Embryonic facial prominence (tissue), 1 donor: ENCODE measurements at regions not wholly inside any gene's neighbourhood (a gene's known extent, or its start where the extent isn't known, plus 50 kb on each side); places are given as distances from the start of the nearest gene placed in this dataset.

ENCODE experiments used
- DNase-seq: peaks from one replicate; pipeline ENCODE4 v3.0.0-alpha.2; 2016; ENCODE audit errors: extremely low spot score

DNA sequence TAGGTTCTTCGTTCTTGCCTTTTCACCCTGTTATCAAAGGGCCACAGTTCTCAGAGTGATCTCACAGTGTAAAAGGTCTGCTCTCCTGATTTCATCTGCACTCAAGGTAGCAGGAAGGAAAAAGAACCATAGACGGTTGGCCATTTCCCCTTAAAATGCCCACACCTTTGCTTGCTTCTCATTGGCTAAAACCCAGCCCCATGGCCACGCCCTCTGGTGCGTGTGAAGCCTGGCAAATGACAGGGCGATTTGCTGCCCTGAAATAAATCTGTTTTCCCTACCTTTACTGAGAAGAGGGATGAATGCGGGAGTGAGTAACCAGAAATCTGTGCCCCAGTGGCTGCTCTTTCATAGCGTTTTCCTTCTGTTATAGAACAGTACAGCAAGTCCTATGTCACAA, 269.3 kb downstream of the POU4F1 start:
- no peak for DNase-seq

DNA sequence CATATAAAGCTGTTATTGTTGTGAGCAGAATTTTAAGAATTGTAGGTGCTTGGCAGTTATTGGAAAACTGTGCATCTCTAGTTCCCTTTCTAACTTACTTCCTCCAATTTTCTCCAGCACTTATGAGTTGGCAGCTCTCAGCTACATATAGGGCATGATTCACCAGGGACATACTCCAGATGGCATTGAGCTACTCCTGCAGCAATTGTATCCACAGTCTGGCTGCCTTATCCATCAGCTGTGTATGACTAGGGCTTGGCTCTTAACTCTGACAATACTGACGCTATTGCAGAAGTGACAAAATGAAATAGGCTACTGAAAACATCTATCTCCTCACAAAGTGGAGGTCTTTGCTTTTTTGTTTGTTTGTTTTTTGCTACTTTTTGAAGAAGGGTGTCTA, 276.7 kb downstream of the POU4F1 start:
- no peak for DNase-seq

DNA sequence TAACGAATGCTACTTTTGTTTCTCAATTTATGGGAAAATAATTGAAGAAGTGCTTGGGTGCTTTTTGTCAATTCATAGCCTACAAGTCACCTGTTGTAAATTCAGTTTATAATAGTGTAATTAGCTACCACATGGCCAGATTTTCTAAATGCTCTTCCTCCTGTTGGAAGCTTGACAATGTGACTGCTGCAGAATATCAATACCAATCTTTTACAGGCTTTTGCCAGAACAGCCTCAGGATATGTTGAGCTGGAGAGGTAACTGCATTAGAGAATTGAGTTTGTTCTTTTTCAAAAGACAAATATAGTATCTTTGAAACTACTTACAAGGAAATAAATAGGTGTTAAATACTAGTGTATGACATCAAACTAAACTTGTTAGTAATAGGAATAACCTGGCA, 277.8 kb downstream of the POU4F1 start:
- no peak for DNase-seq

DNA sequence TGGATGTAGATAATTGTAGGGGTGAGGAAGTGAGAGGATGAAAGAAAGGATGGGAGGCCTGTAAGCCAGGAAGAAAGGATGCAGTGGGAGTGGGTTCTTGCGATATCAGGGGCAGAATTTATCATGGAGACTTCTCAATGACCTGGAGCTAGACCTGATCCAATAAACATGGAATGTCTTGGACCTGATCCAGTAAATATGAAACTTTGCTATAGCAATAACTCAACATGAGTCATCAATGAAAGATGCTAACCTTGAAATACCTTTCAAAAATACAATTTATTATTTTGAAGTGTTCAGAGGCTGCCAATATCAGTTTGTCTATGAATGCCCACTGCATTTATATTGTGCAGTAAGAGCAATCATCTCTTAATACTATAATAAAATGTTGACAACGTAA, 279.5 kb downstream of the POU4F1 start:
- DNase-seq, result no peak

DNA sequence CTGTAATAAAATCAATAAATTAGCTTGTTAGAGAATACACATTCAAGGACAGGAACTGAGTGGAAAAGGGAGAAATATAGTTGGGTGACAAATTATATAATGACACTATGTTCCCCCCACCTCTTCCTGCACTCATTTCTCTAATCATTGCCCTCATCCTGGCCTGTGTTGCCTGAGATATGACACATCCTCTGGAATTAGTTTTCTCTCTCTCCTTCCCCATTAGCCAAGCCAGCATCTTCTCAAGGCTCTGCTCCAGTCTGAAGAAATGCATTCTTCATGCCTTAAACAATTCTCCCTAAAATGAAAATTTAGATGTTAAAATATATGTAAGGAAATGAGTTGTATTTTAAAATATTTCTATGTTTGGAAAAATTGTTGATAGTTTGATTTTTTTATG, 280.3 kb downstream of the POU4F1 start:
- DNase-seq, result no peak

DNA sequence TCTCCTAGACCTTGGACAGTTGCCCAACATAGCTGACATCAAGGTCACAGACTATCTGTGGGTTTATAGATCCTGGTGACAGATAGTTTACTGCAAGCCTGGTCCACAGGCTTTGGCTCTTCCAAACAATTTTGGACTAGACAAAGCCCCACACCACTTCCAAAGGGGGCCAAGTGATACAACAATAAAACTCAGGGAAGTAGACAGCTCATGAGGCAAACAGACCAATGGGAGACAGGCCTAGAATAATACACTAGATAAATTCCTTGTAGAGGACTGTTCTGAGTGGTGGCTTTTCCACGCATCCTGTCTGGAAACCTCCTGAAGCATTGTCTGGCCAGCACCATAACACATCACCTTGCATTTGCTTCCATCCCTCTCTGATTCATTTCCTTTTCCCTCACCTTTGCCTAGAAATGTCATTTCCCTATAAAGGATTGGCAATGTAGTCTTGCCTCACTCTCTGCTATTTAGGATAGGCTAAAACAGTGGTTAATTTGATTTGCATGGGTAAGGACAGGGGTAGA, 284.2 kb downstream of the POU4F1 start:
- DNase-seq, result no peak

DNA sequence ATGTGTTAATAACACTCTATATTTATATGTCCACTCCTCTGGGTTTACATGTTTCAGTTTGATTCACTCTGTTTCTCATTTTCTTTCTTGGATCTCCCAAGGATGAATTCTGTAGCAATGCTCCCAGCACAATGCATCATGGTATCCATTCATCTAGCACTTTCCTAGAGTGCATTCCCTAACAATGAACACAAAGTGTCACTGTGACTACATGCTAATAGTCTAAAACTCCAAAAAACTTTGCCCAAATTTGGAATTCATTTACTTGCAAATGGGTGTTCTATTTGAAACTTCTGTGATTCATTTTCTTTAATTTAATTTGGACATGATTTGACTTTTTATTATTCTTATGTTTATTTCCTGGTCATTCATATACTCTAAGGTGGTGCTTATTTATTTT, 286.3 kb downstream of the POU4F1 start:
- no peak for DNase-seq

DNA sequence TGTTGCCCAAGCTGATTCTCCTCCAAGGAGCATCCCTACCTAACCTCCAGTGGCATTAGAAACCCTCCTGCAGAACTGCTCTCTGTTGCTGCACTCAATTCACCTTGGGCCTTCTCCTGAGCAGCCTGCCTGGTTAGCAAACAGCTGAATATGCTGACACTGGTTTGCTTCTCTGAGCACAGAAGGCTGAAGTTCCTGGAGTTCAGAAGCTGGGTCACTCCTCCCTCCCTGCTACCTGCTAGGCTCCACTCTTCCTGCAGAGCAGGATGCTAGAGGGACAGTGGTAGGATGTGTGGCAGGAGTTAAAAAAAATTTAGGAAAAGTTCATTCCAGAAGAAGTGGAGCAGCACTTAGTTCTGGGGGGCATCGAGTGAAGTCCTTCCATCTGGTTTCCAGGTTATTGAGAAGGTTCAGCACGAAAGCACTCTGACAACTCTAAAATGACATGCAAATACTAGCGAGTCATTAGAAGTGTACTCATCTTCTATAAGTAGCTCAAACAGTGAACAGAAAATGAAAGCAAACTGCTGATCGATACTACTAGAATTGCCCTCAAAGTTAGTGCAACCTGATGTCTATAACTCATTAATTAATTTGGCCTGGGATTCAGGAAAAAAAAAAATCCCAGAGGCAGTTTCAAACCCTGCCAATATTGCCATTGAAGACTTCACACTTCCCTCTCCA, 293.7 kb downstream of the POU4F1 start:
- no peak for DNase-seq

DNA sequence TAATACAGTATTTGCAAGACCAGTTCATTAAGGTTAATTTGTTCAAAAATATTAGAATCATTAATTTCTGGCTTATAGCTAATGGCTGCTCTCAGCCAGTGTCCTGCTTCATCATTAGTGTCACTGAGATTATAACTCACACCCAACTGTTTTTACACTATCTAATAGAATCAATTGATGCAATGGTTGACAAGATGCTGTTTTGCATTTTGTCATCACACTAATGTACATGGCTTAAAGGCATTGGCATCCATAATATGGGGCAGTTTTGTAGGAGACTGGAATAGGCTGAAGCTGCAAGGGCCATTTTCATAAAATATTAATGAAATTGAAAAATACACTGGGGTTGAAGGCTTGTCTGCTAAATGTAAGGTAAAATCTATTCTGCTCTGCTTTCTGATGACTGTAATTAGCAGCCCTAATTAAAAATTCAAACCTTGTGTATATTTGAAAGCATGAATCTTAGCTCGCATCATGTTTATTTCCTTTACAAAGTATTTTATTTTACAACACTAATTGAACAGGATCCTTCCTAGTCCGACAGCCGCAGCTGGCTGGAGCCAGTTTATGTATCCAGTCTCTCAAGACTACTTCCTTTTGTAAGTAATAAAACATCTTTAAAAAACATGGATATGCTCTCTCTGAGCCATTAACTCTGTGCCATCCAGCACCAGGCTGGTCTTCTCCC, 296.7 kb downstream of the POU4F1 start:
- no peak for DNase-seq

DNA sequence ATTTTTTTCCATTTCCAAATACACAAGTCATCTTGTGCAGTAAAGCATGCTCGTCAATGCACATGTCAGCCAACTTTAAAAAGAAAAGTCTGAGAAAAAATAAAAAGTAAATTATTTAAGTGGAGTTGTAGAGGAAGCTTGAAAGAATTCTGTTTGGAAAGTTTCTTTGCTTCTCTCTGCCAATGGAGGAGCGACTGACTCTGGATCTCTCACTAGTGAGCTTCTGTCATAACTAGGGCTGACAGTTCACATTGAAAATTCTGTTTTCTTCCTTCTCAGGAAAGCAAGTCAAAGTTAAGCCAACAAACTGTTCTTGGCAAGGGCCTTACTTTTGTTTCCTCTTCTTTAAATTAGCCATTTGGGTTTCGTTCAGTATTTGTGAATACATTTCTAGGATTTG, 298.2 kb downstream of the POU4F1 start:
- no peak for DNase-seq

DNA sequence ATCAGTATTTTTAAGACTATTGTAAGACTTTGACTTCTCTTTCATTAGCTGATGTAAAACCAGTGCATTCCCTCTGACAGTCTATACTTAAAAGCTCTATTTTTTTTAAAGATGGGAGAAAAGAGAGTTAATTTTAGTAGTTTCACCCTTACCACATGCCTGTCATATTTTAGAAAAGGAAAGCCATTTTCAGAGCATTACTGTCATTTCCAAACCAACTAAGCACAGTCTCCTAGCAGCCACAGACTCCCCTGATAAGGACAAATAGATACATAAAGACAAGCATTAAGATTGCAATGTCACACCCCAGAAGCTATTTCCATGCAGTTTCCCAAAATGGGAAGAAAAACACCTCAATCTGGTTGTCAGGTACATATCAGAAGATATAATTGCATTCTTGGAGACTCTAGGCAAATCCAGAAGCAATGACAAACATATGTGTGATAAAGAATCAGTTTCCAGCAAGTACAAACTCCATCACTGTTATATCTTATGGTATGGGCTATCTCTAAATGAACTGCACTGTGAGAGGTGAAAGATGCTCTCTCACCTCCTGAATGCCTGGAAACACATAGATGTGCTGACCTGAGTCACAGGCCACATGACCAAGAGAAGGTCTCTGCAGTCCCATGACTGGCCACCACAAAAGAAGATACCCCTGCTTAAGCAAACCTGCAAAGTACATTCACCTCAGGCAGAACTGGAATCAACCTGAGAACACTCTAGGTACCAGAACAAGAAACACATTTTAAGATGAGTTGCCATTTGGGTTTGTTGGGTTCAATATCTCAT, 303.3 kb downstream of the POU4F1 start:
- DNase-seq, result no peak

DNA sequence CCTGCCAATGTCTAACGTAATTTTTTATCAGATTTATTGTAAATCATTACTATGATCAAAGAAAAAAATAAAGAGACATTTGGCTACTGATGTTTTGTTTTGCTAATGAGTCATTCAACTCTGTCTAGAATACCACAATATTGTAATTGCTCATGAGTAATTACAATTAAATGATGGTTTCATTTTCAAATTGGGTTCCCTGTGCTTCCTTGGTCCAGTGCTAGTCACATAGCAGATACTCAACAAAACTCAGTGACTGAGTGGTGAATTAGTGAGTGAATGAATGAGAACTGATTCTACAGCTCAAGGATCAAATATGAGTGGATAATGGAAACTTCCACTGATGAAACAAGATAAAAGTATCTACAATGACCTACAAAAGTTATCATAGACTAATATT, 304.7 kb downstream of the POU4F1 start:
- no peak for DNase-seq

DNA sequence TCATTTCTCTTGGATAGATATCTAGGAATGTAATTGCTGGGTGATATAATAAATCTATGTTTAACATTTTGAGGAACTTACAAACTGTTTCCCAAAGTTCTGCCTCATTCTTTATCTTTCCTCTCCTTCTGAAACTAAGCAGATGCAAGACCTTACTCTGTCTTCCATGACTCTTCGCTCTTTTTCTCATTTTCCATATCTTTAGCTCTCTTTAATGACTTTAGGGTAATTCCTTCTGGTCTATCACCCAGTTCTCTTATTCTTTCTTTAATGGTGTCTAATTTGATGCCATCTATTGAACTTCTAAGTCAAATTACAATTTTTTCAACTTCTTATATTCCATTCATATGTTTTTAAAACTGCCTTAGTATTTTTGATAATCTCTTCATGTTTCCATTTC, 316.6 kb downstream of the POU4F1 start:
- DNase-seq, result no peak

DNA sequence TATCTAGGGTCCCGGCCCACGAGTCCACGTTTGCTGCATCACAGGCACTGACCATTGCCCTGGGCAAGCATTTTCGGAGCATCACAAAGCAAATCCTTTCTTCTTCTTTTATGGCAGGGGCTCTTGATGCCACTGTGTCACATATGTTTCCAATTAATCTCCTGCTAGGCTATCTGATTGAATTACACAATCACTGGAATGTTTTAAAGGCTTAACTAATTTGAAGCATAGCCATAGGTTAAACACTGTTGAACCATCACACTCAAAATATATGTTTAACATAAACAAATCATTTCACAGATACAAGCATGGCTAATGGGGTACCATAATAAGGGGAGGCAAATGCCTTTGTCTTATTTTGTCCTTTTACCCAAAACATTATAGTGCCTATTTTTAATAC, 338.3 kb downstream of the POU4F1 start:
- no peak for DNase-seq

DNA sequence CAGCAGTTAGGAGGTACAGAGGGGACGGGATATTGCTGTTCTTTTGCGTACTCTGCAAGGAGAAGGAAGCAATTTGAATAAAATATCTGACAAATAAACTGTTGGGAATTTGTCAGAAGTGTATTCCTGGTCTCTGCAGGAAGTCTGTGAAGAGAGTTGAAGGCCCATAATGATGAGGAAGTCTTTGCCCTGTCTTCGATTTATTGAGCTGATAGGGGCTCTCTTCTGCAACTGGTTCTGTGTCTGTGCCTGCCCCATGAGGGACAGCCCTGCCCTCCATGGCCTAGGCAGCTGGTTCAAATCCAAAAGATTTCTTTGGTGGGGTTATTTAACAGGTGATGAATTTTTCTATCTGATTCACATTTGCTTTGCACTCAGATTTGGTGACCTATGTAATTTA, 339.7 kb upstream of the EDNRB start:
- no peak for DNase-seq

DNA sequence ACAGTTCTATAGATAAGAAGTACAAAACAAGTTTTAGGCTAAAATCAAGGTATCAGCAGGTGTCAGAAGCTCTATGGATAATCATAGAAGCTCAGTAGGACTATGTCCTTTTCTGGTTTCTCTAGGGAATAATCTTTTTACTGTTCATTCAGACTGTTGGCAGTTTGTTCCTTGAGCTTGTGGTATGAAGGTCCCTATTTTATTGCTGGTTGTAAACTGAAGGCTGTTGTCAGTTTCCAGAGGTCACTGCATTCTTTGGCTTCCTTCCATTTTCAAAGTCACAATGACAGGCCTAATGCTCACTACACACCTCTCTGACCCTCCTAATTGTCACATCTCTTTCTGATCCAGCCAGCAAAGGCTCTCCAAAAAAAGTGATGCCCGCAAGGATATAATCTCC, 337.9 kb upstream of the EDNRB start:
- no peak for DNase-seq

DNA sequence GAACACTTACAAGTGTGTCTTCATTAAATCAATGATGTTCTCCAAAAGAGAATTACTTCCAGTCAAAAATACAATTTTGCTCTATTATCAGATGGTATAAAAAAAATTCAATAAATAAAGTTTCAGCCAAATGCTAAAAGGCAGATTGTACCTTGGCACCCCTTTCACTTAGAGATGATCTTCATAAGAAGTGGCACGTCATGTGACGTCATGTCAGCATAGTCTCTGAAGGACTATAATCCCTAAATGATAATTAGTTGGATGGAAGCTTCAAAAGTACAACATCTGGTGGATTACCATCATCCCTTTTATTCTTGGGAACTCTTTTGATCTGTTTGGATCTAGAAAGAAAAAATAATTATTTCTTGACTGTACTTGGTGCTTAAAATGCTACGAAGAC, 335.5 kb upstream of the EDNRB start:
- no peak for DNase-seq

DNA sequence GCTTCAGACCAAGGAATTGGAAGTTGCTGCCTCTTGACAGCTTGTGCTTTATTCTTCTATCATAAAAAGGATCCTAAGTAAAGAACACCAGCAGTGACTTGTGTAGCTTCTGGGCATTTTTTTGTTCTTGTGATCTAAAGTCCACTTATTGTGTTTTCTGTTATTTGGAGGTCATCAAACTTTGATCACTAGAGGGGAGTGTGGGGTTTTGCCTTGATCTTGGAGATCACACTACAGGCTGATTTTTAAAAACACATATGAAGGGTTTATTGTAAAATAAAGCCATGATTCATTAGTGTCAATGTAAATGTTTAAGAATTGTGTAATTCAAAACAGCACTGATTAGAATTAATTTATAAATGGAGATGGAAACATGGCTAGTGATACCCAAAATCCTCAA, 328.7 kb upstream of the EDNRB start:
- no peak for DNase-seq

DNA sequence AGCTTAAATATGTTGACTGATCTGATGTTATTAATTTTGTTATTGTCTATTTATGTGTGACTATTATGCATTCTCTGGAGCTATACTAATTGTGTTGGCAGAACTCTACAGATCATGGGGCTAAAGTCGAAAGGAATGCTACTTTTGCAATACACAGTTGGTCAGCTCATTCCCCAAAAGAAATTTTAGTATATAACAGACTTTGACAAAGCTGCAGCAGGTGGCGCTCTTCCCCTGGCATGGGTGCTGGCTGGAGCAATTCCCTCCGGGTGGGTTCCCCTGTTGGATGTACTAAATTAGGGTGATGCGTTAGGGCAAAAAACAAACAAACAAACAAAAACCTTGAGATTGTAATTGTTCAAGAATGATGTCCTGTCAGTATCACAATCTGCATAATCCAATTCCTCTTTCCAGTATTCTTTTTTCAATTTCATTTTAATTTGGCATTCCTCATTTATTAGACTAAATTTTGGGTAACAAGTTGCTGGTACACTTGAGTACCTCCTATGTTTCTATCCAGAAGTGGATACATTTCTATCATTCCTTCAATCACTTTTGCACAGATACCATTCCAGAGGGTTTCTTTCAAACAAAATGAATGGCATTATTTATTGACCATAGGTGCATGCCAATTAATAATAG, 322.8 kb upstream of the EDNRB start:
- no peak for DNase-seq

DNA sequence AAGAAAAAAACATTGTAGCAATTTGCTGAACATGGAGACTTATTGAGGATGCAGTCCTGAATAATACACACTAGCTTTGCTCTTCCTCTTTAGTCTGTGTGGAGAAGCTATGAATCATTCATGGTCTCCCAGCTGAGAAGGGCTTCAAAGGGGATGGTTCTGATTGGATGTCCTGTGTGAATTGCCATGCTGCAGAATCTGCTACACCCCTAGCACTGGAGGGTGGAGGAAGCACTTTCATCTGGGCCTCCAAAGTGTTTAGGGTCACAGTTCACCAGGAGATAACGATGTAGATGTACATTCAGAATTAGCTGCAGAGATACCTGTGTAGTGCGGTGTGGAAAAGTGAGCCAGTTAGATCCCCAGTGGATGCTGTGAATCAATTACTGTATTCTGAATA, 321.1 kb upstream of the EDNRB start:
- no peak for DNase-seq

DNA sequence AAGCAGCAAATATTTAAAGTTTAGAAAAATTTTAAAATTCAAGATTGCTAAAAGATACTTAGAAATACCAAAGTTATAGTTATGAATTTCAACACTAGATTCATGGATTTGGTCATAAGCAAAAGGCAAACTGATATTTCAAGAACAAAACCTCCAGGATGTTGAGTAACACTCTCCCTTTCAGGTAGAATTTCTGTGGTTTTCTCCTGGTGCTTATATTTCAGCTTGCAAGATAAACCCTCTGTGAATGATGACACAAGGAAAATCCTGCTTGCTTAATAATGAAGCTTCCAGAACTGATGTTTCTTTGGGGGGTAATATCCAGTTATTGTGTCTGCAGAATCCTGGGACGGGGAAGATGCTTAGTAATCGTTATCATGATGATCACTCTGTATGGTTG, 320.3 kb upstream of the EDNRB start:
- no peak for DNase-seq

DNA sequence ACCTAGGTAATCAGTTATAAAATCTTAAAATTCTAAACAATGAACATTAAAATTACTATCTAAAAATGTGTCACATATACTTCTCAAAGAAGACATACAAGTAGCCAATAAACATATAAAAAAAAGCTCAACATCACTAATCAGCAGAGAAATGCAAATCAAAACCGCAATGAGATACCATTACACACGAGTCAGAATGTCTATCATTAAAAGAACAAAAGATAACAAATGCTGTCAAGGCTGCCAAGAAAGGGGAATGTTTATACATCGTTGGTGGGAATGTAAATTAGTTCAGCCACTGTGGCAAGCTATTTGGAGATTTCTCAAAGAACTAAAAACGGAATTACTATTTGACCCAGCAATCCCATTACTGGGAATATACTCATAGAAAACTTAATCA, 310.3 kb upstream of the EDNRB start:
- no peak for DNase-seq
